Osteoblast (primary cell): ENCODE measurements at regions not wholly inside any gene's neighbourhood (a gene's known extent, or its start where the extent isn't known, plus 50 kb on each side); places are given as distances from the start of the nearest gene placed in this dataset.

Experiments used
- DNase-seq: peaks from one replicate; pipeline ENCODE4 v3.0.0; 2011; ENCODE audit warnings: low spot score, mixed read lengths; ENCODE audit not compliant: insufficient read length; ENCODE audit errors: missing footprints
- H2AFZ ChIP-seq: 2 replicates; pipeline ENCODE4 v1.6.0; 2011; ENCODE audit warnings: mild to moderate bottlenecking, low read length
- H3K27ac ChIP-seq: 2 replicates; pipeline ENCODE4 v1.5.1; 2011; ENCODE audit warnings: mild to moderate bottlenecking, low read depth, low read length, moderate library complexity
- H3K27me3 ChIP-seq: 2 replicates; pipeline ENCODE4 v1.6.0; 2012; ENCODE audit warnings: mild to moderate bottlenecking, control low read depth, inconsistent platforms, low read length, moderate library complexity; ENCODE audit not compliant: insufficient read depth
- H3K36me3 ChIP-seq: 2 replicates; pipeline ENCODE4 v1.5.1; 2011; ENCODE audit warnings: mild to moderate bottlenecking, low read length, control low read depth, moderate library complexity; ENCODE audit not compliant: insufficient read depth
- H3K4me1 ChIP-seq: 2 replicates; pipeline ENCODE4 v1.5.1; 2011; ENCODE audit warnings: mild to moderate bottlenecking, low read length, control low read depth, moderate library complexity; ENCODE audit not compliant: insufficient read depth
- H3K4me2 ChIP-seq: 2 replicates; pipeline ENCODE4 v1.6.0; 2011; ENCODE audit warnings: mild to moderate bottlenecking, low read length; ENCODE audit not compliant: insufficient read depth
- H3K4me3 ChIP-seq: fragments of 200-600 bp; sonication (generic); 3 replicates; pipeline ENCODE4 v1.5.1; 2012; ENCODE audit warnings: mild to moderate bottlenecking, low read length, inconsistent platforms; ENCODE audit not compliant: insufficient read depth
- H3K79me2 ChIP-seq: 2 replicates; pipeline ENCODE4 v1.6.0; 2012; ENCODE audit warnings: mild to moderate bottlenecking, low read length, control low read depth, inconsistent platforms; ENCODE audit not compliant: insufficient read depth
- H3K9me3 ChIP-seq: 2 replicates; pipeline ENCODE4 v1.5.1; 2011; ENCODE audit warnings: low read depth, low read length, control low read depth
- H4K20me1 ChIP-seq: 2 replicates; pipeline ENCODE4 v1.6.0; 2012; ENCODE audit warnings: mild to moderate bottlenecking, low read length, control low read depth; ENCODE audit not compliant: insufficient read depth
- CTCF ChIP-seq: IDR thresholded peaks from 2 replicates; pipeline ENCODE4 v1.5.1; 2011; ENCODE audit warnings: mild to moderate bottlenecking, low read depth, low read length, moderate library complexity; ENCODE audit errors: extremely low read depth

- Histone ChIP-seq H3K27me3 (no peaks in the 10 kb centered on the region), H3K79me2 (no peaks in the 10 kb centered on the region)
- no peak for DNase-seq
Observed at GRCh38 chr15:62697636-62698035, 344.9 kb upstream of the TPM1 start.

GRCh38 chr15:62698646-62699045, 343.9 kb upstream of the TPM1 start:
- Histone ChIP-seq H3K4me1 (no peaks in the 10 kb centered on the region), H3K4me2 (no peak overlapping the region), H2AFZ (no peak overlapping the region), H4K20me1 (no peaks in the 10 kb centered on the region), H3K36me3 (peaks cover 17% of the 10 kb centered on the region), H3K4me3 (no peak overlapping the region), H3K79me2 (no peaks in the 10 kb centered on the region), H3K27ac (no peak overlapping the region), H3K27me3 (no peaks in the 10 kb centered on the region), H3K9me3 (no peaks in the 10 kb centered on the region)
- DNase-seq, result no peak
- no peak for TF ChIP-seq CTCF

More at GRCh38 chr15:62697636-62698035, 344.9 kb upstream of the TPM1 start:
- Histone ChIP-seq H3K4me3 (no peak overlapping the region), H2AFZ (no peak overlapping the region), H3K4me2 (no peak overlapping the region), H3K4me1 (no peaks in the 10 kb centered on the region), H4K20me1 (no peaks in the 10 kb centered on the region), H3K27ac (no peak overlapping the region), H3K36me3 (peaks cover 14% of the 10 kb centered on the region), H3K9me3 (no peaks in the 10 kb centered on the region)
- TF ChIP-seq CTCF, result no peak

- no peaks in the 10 kb centered on the region for H3K27me3 ChIP-seq
- no peak for DNase-seq
- H3K4me1 ChIP-seq, result no peaks in the 10 kb centered on the region
- no peak overlapping the region for H2AFZ ChIP-seq
- H3K9me3 ChIP-seq, result no peaks in the 10 kb centered on the region
- no peaks in the 10 kb centered on the region for H4K20me1 ChIP-seq
- H3K27ac ChIP-seq, result no peak overlapping the region
- TF ChIP-seq CTCF, result peak; percentile 20
- no peak overlapping the region for H3K4me3 ChIP-seq
- H3K79me2 ChIP-seq, result no peaks in the 10 kb centered on the region
- peaks cover 6% of the 10 kb centered on the region for H3K36me3 ChIP-seq
- no peak overlapping the region for H3K4me2 ChIP-seq
Observed at GRCh38 chr15:62706317-62706716, 336.2 kb upstream of the TPM1 start.

GRCh38 chr15:62708470-62708869, 334.1 kb upstream of the TPM1 start:
- H3K4me2 ChIP-seq, result no peak overlapping the region
- no peak overlapping the region for H3K27ac ChIP-seq
- no peaks in the 10 kb centered on the region for H3K27me3 ChIP-seq
- TF ChIP-seq CTCF, result no peak
- no peak for DNase-seq
- H3K9me3 ChIP-seq, result no peaks in the 10 kb centered on the region
- no peak overlapping the region for H3K4me3 ChIP-seq
- H4K20me1 ChIP-seq, result no peaks in the 10 kb centered on the region
- no peak overlapping the region for H2AFZ ChIP-seq
- H3K4me1 ChIP-seq, result no peaks in the 10 kb centered on the region
- no peaks in the 10 kb centered on the region for H3K79me2 ChIP-seq
- H3K36me3 ChIP-seq, result peaks cover 6% of the 10 kb centered on the region
